Right lobe of liver (tissue), 4 donors: ENCODE measurements at regions not wholly inside any gene's neighbourhood (a gene's known extent, or its start where the extent isn't known, plus 50 kb on each side); places are given as distances from the start of the nearest gene placed in this dataset.

Experiments used
- CTCF ChIP-seq, 4 donors: fragments of 200-600 bp in 3 of 4; fragments of 450-650 bp in 1 of 4; IDR thresholded peaks; one replicate each; pipeline versions ENCODE4 v1.5.1 to v1.8.0; 2016 to 2022; ENCODE audit warnings: antibody characterized with exemption in 4 of 4, mild to moderate bottlenecking in 2 of 4
- POLR2A ChIP-seq: fragments of 450-650 bp; IDR thresholded peaks from one replicate; pipeline ENCODE4 v1.6.1; 2017; ENCODE audit warnings: antibody characterized with exemption, mild to moderate bottlenecking
- donor health status: DM: no; HTN: no; CAD: no.
- donor health status: DM: no; HTN: no; CAD: no.
- donor health status: DM: no; HTN: yes; CAD: no.

DNA sequence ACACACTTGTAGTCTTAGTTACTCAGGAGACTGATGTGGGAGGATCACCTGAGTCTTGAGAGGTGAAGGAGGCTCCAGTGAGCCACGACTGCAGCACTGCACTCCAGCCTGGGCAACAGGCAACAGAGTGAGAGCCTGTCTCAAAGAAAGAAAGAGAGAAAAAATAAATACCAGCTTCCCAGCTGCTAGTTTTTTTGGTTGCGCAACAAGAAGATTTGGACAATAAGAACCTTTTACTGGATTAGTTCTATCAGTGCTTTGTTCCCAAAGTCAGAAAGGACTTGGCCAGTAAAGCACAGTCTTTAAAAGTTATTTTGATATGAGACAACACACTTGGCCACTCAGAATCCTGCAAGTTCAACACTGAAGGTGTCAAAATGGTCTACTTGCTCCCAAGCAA is 768.1 kb upstream of the LRFN5 start:
- TF ChIP-seq POLR2A (no peak), CTCF (IDR thresholded peaks at IDR 0.05) (no peak)
